ENCODE measurements at regions not wholly inside any gene's neighbourhood (a gene's known extent, or its start where the extent isn't known, plus 50 kb on each side); places are given as distances from the start of the nearest gene placed in this dataset.

GRCh38 chr18:40929399-40929798 lies 1025.6 kb upstream of the PIK3C3 start:
- Histone ChIP-seq H3K4me3 (no peak overlapping the region), H3K9me3 (no peaks in the 10 kb centered on the region), H3K4me1 (no peaks in the 10 kb centered on the region), H3K27me3 (no peaks in the 10 kb centered on the region), H3K27ac (no peak overlapping the region), H3K36me3 (no peaks in the 10 kb centered on the region)
- no peak for ATAC-seq (ENCODE audit: low FRiP score in 2 of 2)
- DNase-seq = no peak
- 80 to 82% methylated on average over 7 of the region's 7 CpGs for WGBS, 2 donors
- TF ChIP-seq CTCF (IDR thresholded peaks at IDR 0.05) = no peak
- no peak for TF ChIP-seq POLR2A (IDR thresholded peaks at IDR 0.05)
- no peak for TF ChIP-seq EP300 (IDR thresholded peaks at IDR 0.05)
- no peak for TF ChIP-seq POLR2AphosphoS5 (IDR thresholded peaks at IDR 0.05)

DNA sequence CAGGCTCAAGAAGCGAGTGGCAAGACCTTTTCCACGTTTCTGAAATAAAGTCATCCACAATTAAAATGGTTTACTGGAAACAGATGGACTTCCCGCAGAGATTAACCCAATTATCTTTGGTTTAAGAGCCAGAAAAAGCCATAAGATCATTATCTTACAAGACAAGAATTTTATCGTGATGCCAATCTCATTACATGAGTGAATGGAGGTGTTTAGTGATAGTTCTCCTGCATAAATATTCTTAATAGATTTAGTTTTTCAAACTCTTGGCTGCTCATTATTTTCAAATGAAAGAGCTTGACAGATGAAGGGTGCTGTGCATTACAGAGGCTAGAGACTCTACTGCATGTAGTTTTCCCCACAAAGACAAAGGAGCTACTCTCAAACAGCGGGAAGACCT lies 1028.4 kb upstream of the PIK3C3 start:
- WGBS, 2 donors = 84 to 86% methylated on average over 5 of the region's 5 CpGs
- ATAC-seq (ENCODE audit: low FRiP score in 2 of 2) = no peak
- H3K36me3 ChIP-seq = no peaks in the 10 kb centered on the region
- TF ChIP-seq POLR2A (IDR thresholded peaks at IDR 0.05) (no peak), CTCF (IDR thresholded peaks at IDR 0.05) (no peak), EP300 (IDR thresholded peaks at IDR 0.05) (no peak), POLR2AphosphoS5 (IDR thresholded peaks at IDR 0.05) (no peak)
- H3K4me3 ChIP-seq = no peak overlapping the region
- H3K9me3 ChIP-seq = no peaks in the 10 kb centered on the region
- DNase-seq = no peak
- no peaks in the 10 kb centered on the region for H3K4me1 ChIP-seq
- no peaks in the 10 kb centered on the region for H3K27me3 ChIP-seq
- H3K27ac ChIP-seq = no peak overlapping the region

DNA sequence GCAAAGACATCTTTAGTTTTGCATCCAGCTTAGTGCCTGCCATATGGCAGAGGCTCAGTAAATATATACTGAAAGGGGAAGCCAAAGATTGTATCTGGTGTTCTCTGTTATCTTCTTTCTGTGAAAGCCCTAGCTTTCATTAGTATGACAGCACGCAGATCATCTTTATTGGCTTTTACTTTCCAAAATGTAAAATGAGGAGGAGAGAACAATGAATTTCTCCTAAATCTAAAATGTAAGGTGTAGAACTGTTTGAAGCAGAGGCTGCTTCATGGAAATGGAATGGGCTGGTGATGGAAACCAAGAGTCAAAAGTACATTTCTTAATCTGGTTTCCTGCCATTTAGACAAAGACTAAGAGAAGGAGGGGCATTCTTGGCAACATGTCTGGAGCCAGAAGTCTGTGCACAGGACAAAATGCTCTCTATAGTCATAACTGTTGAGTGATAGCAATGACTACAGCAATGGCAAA lies 1029.9 kb upstream of the PIK3C3 start:
- TF ChIP-seq EP300 (IDR thresholded peaks at IDR 0.05) (no peak), CTCF (IDR thresholded peaks at IDR 0.05) (no peak), POLR2AphosphoS5 (IDR thresholded peaks at IDR 0.05) (no peak), POLR2A (IDR thresholded peaks at IDR 0.05) (no peak)
- Histone ChIP-seq H3K9me3 (no peaks in the 10 kb centered on the region), H3K27me3 (no peaks in the 10 kb centered on the region), H3K4me1 (no peaks in the 10 kb centered on the region), H3K27ac (no peak overlapping the region), H3K36me3 (no peaks in the 10 kb centered on the region), H3K4me3 (no peak overlapping the region)
- 87 to 88% methylated on average over 1 of the region's 1 CpG for WGBS, 2 donors
- DNase-seq (no peak), ATAC-seq (ENCODE audit: low FRiP score in 2 of 2) (no peak)

GRCh38 chr18:40921845-40922629 lies 1033.0 kb upstream of the PIK3C3 start:
- Histone ChIP-seq H3K9me3 (no peaks in the 10 kb centered on the region), H3K27me3 (no peaks in the 10 kb centered on the region), H3K4me1 (no peaks in the 10 kb centered on the region), H3K4me3 (no peak overlapping the region), H3K27ac (no peak overlapping the region), H3K36me3 (no peaks in the 10 kb centered on the region)
- ATAC-seq (ENCODE audit: low FRiP score in 2 of 2) = no peak
- TF ChIP-seq CTCF (IDR thresholded peaks at IDR 0.05) = no peak
- no peak for TF ChIP-seq EP300 (IDR thresholded peaks at IDR 0.05)
- no peak for TF ChIP-seq POLR2AphosphoS5 (IDR thresholded peaks at IDR 0.05)
- TF ChIP-seq POLR2A (IDR thresholded peaks at IDR 0.05) = no peak
- DNase-seq = no peak
- 82 to 83% methylated on average over 4 of the region's 4 CpGs for WGBS, 2 donors

GRCh38 chr18:40917056-40917455 lies 1038.0 kb upstream of the PIK3C3 start:
- Histone ChIP-seq H3K4me3 (no peak overlapping the region), H3K36me3 (no peaks in the 10 kb centered on the region), H3K9me3 (no peaks in the 10 kb centered on the region), H3K4me1 (no peaks in the 10 kb centered on the region), H3K27ac (no peak overlapping the region), H3K27me3 (no peaks in the 10 kb centered on the region)
- ATAC-seq (ENCODE audit: low FRiP score in 2 of 2) (no peak), DNase-seq (no peak)
- TF ChIP-seq POLR2AphosphoS5 (IDR thresholded peaks at IDR 0.05) (no peak), EP300 (IDR thresholded peaks at IDR 0.05) (no peak), POLR2A (IDR thresholded peaks at IDR 0.05) (no peak), CTCF (IDR thresholded peaks at IDR 0.05) (no peak)
